Mesenchymal stem cell (in vitro differentiated cells and primary cell): ENCODE measurements at regions not wholly inside any gene's neighbourhood (a gene's known extent, or its start where the extent isn't known, plus 50 kb on each side); places are given as distances from the start of the nearest gene placed in this dataset.
A peak's percentile ranks its signal among the peaks of the same experiment; 100 is the strongest.

Experiments
- DNase-seq: peaks from one replicate; pipeline ENCODE4 v3.0.0-alpha.2; 2013
- H2AFZ ChIP-seq: one replicate; pipeline ENCODE4 v1.6.1; 2013; ENCODE audit warnings: low read depth, mild to moderate bottlenecking, control low read depth, inconsistent platforms, low read length, moderate library complexity
- H2AK5ac ChIP-seq: 2 replicates; pipeline ENCODE4 v1.6.1; 2013; ENCODE audit warnings: low read length, moderate library complexity, mild to moderate bottlenecking, inconsistent platforms; ENCODE audit not compliant: severe bottlenecking
- H2BK120ac ChIP-seq: one replicate; pipeline ENCODE4 v1.6.1; 2013; ENCODE audit warnings: low read depth, mild to moderate bottlenecking, inconsistent platforms, low read length, moderate library complexity
- H2BK12ac ChIP-seq, 2 experiments: one replicate each; pipeline ENCODE4 v1.6.1; 2013; ENCODE audit warnings: inconsistent platforms in 2 of 2, low read length in 2 of 2, mild to moderate bottlenecking in 2 of 2, moderate library complexity in 2 of 2, control low read depth in 1 of 2
- H2BK15ac ChIP-seq: one replicate; pipeline ENCODE4 v1.6.1; 2013; ENCODE audit warnings: mild to moderate bottlenecking, low read depth, inconsistent platforms; ENCODE audit not compliant: poor library complexity, severe bottlenecking
- H2BK5ac ChIP-seq: 2 replicates; pipeline ENCODE4 v1.6.1; 2013; ENCODE audit warnings: low read depth, mild to moderate bottlenecking, low read length, control low read depth, inconsistent platforms; ENCODE audit not compliant: poor library complexity, severe bottlenecking
- H3K14ac ChIP-seq, 2 experiments: one replicate each; pipeline ENCODE4 v1.6.1; 2013; ENCODE audit warnings: inconsistent platforms in 2 of 2, low read length in 2 of 2, control low read depth in 1 of 2, mild to moderate bottlenecking in 1 of 2, moderate library complexity in 1 of 2
- H3K18ac ChIP-seq, 2 experiments: one replicate each; pipeline ENCODE4 v1.6.1; 2013; ENCODE audit warnings: inconsistent platforms in 2 of 2, low read length in 2 of 2, control low read depth in 1 of 2, low read depth in 1 of 2, mild to moderate bottlenecking in 1 of 2
- H3K23ac ChIP-seq, 2 experiments: one replicate each; pipeline ENCODE4 v1.6.1; 2013; ENCODE audit warnings: inconsistent platforms in 2 of 2, low read length in 2 of 2, mild to moderate bottlenecking in 2 of 2, moderate library complexity in 2 of 2, control low read depth in 1 of 2
- H3K27ac ChIP-seq: 2 replicates; pipeline ENCODE4 v1.5.1; 2013; ENCODE audit warnings: mild to moderate bottlenecking, moderate library complexity, low read length, control low read depth, inconsistent platforms; ENCODE audit not compliant: poor library complexity, severe bottlenecking
- H3K27me3 ChIP-seq, 2 experiments: 2 replicates each; pipeline versions ENCODE4 v1.6.1 to v1.7.0; 2013; ENCODE audit warnings: low read length in 2 of 2, mild to moderate bottlenecking in 2 of 2, moderate library complexity in 2 of 2, control low read depth in 1 of 2, inconsistent platforms in 1 of 2; ENCODE audit not compliant: control insufficient read depth in 1 of 2, insufficient read depth in 1 of 2
- H3K36me3 ChIP-seq, 2 experiments: 2 replicates each; pipeline versions ENCODE4 v1.6.1 to v1.7.0; 2013; ENCODE audit warnings: low read length in 2 of 2, control low read depth in 1 of 2, inconsistent platforms in 1 of 2, low read depth in 1 of 2, mild to moderate bottlenecking in 1 of 2; ENCODE audit not compliant: insufficient read depth in 2 of 2, control insufficient read depth in 1 of 2
- H3K4ac ChIP-seq, 2 experiments: one replicate each; pipeline ENCODE4 v1.6.1; 2013; ENCODE audit warnings: inconsistent platforms in 2 of 2, low read length in 2 of 2, mild to moderate bottlenecking in 2 of 2, moderate library complexity in 2 of 2, control low read depth in 1 of 2, low read depth in 1 of 2
- H3K4me1 ChIP-seq: 2 replicates; pipeline ENCODE4 v1.6.1; 2013; ENCODE audit warnings: low read depth, low read length, control low read depth; ENCODE audit not compliant: control insufficient read depth, insufficient read depth
- H3K4me2 ChIP-seq: 2 replicates; pipeline ENCODE4 v1.6.1; 2013; ENCODE audit warnings: low read length, mild to moderate bottlenecking, inconsistent platforms; ENCODE audit not compliant: poor library complexity, severe bottlenecking
- H3K4me3 ChIP-seq, 2 experiments: 2 replicates each; pipeline versions ENCODE4 v1.5.1 to v1.7.0; 2013; ENCODE audit warnings: low read length in 2 of 2, mild to moderate bottlenecking in 2 of 2, control low read depth in 1 of 2, low read depth in 1 of 2; ENCODE audit not compliant: insufficient read depth in 1 of 2
- H3K79me1 ChIP-seq: replicated peaks from 2 replicates; pipeline ENCODE4 v1.6.1; 2013; ENCODE audit warnings: mild to moderate bottlenecking, control low read depth, low read length, inconsistent platforms; ENCODE audit not compliant: poor library complexity, severe bottlenecking
- H3K9ac ChIP-seq: 2 replicates; pipeline ENCODE4 v1.7.0; 2013; ENCODE audit warnings: mild to moderate bottlenecking, low read length, moderate library complexity
- H3K9me3 ChIP-seq: 2 replicates; pipeline ENCODE4 v1.7.0; 2013; ENCODE audit warnings: mild to moderate bottlenecking, low read length; ENCODE audit not compliant: control insufficient read depth
- H4K8ac ChIP-seq: one replicate; pipeline ENCODE4 v1.6.1; 2013; ENCODE audit warnings: inconsistent platforms, mild to moderate bottlenecking, low read length, moderate library complexity
- H4K91ac ChIP-seq: one replicate; pipeline ENCODE4 v1.6.1; 2013; ENCODE audit warnings: mild to moderate bottlenecking, low read length, inconsistent platforms
- WGBS: methylation state at CpG from one replicate; pipeline ENCODE4 v1.1.7; 2013; ENCODE audit warnings: mixed read lengths; 5-methylcytosine and 5-hydroxymethylcytosine counted together

GRCh38 chr11:112369916-112370315, 109.3 kb upstream of the PLET1 start:
- H3K36me3 ChIP-seq: no peaks in the 10 kb centered on the region
- no peak for DNase-seq
- no peak overlapping the region for H3K23ac ChIP-seq
- H3K4me1 ChIP-seq: no peaks in the 10 kb centered on the region
- no peak overlapping the region for H2BK5ac ChIP-seq
- peaks cover 0 to 7% of the 10 kb centered on the region in 2 experiments for H3K27me3 ChIP-seq
- no peaks in the 10 kb centered on the region for H3K9me3 ChIP-seq
- no peak overlapping the region for H3K9ac ChIP-seq
- no peak overlapping the region for H3K4ac ChIP-seq
- H3K27ac ChIP-seq: no peak overlapping the region
- no peak overlapping the region for H2AFZ ChIP-seq
- H4K8ac ChIP-seq: no peak overlapping the region
- no peak overlapping the region for H3K4me3 ChIP-seq
- H3K18ac ChIP-seq: no peak overlapping the region
- no peaks in the 10 kb centered on the region for H3K79me1 ChIP-seq
- no peak overlapping the region for H3K14ac ChIP-seq
- H3K4me2 ChIP-seq: no peak overlapping the region
- 81% methylated on average over 5 of the region's 5 CpGs for WGBS
- H2AK5ac ChIP-seq: no peak overlapping the region
- peak overlapping the region in 1 of 2 experiments; percentile 51 for H2BK12ac ChIP-seq
- H2BK120ac ChIP-seq: no peak overlapping the region
- H2BK15ac ChIP-seq: no peak overlapping the region
- H4K91ac ChIP-seq: no peak overlapping the region

GRCh38 chr11:112374486-112375140, 114.0 kb upstream of the PLET1 start:
- no peak overlapping the region for H4K8ac ChIP-seq
- no peak overlapping the region for H3K14ac ChIP-seq
- peaks cover 0 to 2% of the 10 kb centered on the region in 2 experiments for H3K27me3 ChIP-seq
- H2BK15ac ChIP-seq: no peak overlapping the region
- no peak overlapping the region for H3K23ac ChIP-seq
- H2AK5ac ChIP-seq: no peak overlapping the region
- no peak overlapping the region for H2BK5ac ChIP-seq
- H2BK12ac ChIP-seq: no peak overlapping the region
- no peak overlapping the region for H3K9ac ChIP-seq
- H3K9me3 ChIP-seq: no peaks in the 10 kb centered on the region
- H3K27ac ChIP-seq: no peak overlapping the region
- no peak overlapping the region for H3K4me2 ChIP-seq
- no peaks in the 10 kb centered on the region for H3K79me1 ChIP-seq
- no peak overlapping the region for H2AFZ ChIP-seq
- no peak overlapping the region for H2BK120ac ChIP-seq
- H3K4me3 ChIP-seq: no peak overlapping the region
- H3K18ac ChIP-seq: no peak overlapping the region
- WGBS: 91% methylated on average over 9 of the region's 9 CpGs
- no peak overlapping the region for H3K4ac ChIP-seq
- H4K91ac ChIP-seq: no peak overlapping the region
- H3K4me1 ChIP-seq: no peaks in the 10 kb centered on the region
- H3K36me3 ChIP-seq: no peaks in the 10 kb centered on the region
- DNase-seq: no peak

GRCh38 chr11:112377946-112378345, 117.3 kb upstream of the PLET1 start:
- Histone ChIP-seq H2BK5ac (no peak overlapping the region), H3K4ac (no peak overlapping the region), H3K27ac (no peak overlapping the region), H2BK120ac (no peak overlapping the region), H3K23ac (no peak overlapping the region), H3K14ac (no peak overlapping the region), H2AFZ (no peak overlapping the region), H2AK5ac (no peak overlapping the region), H2BK15ac (no peak overlapping the region), H4K91ac (no peak overlapping the region), H3K4me2 (no peak overlapping the region), H3K36me3 (no peaks in the 10 kb centered on the region), H3K9me3 (no peaks in the 10 kb centered on the region), H3K18ac (no peak overlapping the region), H3K4me1 (no peaks in the 10 kb centered on the region), H4K8ac (no peak overlapping the region), H3K27me3 (no peaks in the 10 kb centered on the region), H3K9ac (no peak overlapping the region), H3K4me3 (no peak overlapping the region), H2BK12ac (no peak overlapping the region), H3K79me1 (no peaks in the 10 kb centered on the region)
- 96% methylated on average over 2 of the region's 4 CpGs for WGBS
- DNase-seq: no peak

GRCh38 chr11:112380464-112380863, 119.8 kb upstream of the PLET1 start:
- DNase-seq: no peak
- no peak overlapping the region for H3K14ac ChIP-seq

More at GRCh38 chr11:112380464-112380863, 119.8 kb upstream of the PLET1 start:
- no peak overlapping the region for H3K4me3 ChIP-seq
- no peak overlapping the region for H3K9ac ChIP-seq
- H3K79me1 ChIP-seq: no peaks in the 10 kb centered on the region
- no peak overlapping the region for H2AK5ac ChIP-seq
- no peak overlapping the region for H3K27ac ChIP-seq
- 95% methylated on average over 9 of the region's 9 CpGs for WGBS
- no peak overlapping the region for H2BK15ac ChIP-seq
- H2BK5ac ChIP-seq: no peak overlapping the region
- no peak overlapping the region for H2AFZ ChIP-seq
- H2BK120ac ChIP-seq: no peak overlapping the region
- H4K91ac ChIP-seq: no peak overlapping the region
- no peak overlapping the region for H3K18ac ChIP-seq
- no peak overlapping the region for H3K23ac ChIP-seq
- H4K8ac ChIP-seq: no peak overlapping the region
- no peak overlapping the region for H3K4ac ChIP-seq
- H3K4me1 ChIP-seq: no peaks in the 10 kb centered on the region
- no peaks in the 10 kb centered on the region for H3K36me3 ChIP-seq
- H3K4me2 ChIP-seq: no peak overlapping the region
- no peaks in the 10 kb centered on the region for H3K9me3 ChIP-seq
- no peak overlapping the region for H2BK12ac ChIP-seq
- no peaks in the 10 kb centered on the region for H3K27me3 ChIP-seq
